Endodermal cell (in vitro differentiated cells): ENCODE measurements at regions not wholly inside any gene's neighbourhood (a gene's known extent, or its start where the extent isn't known, plus 50 kb on each side); places are given as distances from the start of the nearest gene placed in this dataset.
A peak's percentile ranks its signal among the peaks of the same experiment; 100 is the strongest.

Experiments used
- DNase-seq: peaks from one replicate; pipeline ENCODE4 v3.0.0-alpha.2; 2017
- H3K27ac ChIP-seq: 2 replicates; pipeline ENCODE4 v1.5.1; 2013; ENCODE audit warnings: mild to moderate bottlenecking, low read depth, low read length, moderate library complexity
- H3K27me3 ChIP-seq: 2 replicates; pipeline ENCODE4 v1.6.1; 2013; ENCODE audit warnings: mild to moderate bottlenecking, low read length, moderate library complexity; ENCODE audit not compliant: insufficient read depth, control insufficient read depth, poor library complexity, severe bottlenecking
- H3K36me3 ChIP-seq: 2 replicates; pipeline ENCODE4 v1.7.0; 2013; ENCODE audit warnings: mild to moderate bottlenecking, low read length, moderate library complexity; ENCODE audit not compliant: control insufficient read depth, insufficient read depth
- H3K4me1 ChIP-seq: one replicate; pipeline ENCODE4 v1.7.0; 2013; ENCODE audit warnings: low read length; ENCODE audit not compliant: control insufficient read depth, insufficient read depth
- H3K4me3 ChIP-seq: 2 replicates; pipeline ENCODE4 v1.5.1; 2013; ENCODE audit warnings: mild to moderate bottlenecking, low read length, moderate library complexity
- H3K9ac ChIP-seq: 2 replicates; pipeline ENCODE4 v1.6.1; 2013; ENCODE audit warnings: mild to moderate bottlenecking, low read length, moderate library complexity; ENCODE audit not compliant: poor library complexity, severe bottlenecking; ENCODE audit errors: extremely low read depth
- H3K9me3 ChIP-seq: 2 replicates; pipeline ENCODE4 v1.6.1; 2013; ENCODE audit warnings: mild to moderate bottlenecking, low read length, moderate library complexity; ENCODE audit not compliant: control insufficient read depth
- H3K27ac Mint-ChIP-seq: 2 replicates; pipeline ENCODE4 v1.8.0; 2020; ENCODE audit warnings: mixed read lengths
- H3K27me3 Mint-ChIP-seq: 2 replicates; pipeline ENCODE4 v1.8.0; 2021; ENCODE audit warnings: mild to moderate bottlenecking, mixed read lengths; ENCODE audit not compliant: insufficient read depth
- H3K36me3 Mint-ChIP-seq: 2 replicates; pipeline ENCODE4 v1.8.0; 2020; ENCODE audit warnings: low read depth, mixed read lengths
- H3K4me1 Mint-ChIP-seq: 2 replicates; pipeline ENCODE4 v1.8.0; 2020; ENCODE audit warnings: mixed read lengths
- H3K4me3 Mint-ChIP-seq: 2 replicates; pipeline ENCODE4 v1.8.0; 2020; ENCODE audit warnings: mild to moderate bottlenecking, moderate library complexity, mixed read lengths
- H3K9me3 Mint-ChIP-seq: 2 replicates; pipeline ENCODE4 v1.8.0; 2020; ENCODE audit warnings: mild to moderate bottlenecking, mixed read lengths
- WGBS, 2 experiments: methylation state at CpG; one replicate each; pipeline versions ENCODE4 v1.1.5 to v1.1.7; 2013; ENCODE audit warnings: missing lambda C conversion rate in 2 of 2, mixed read lengths in 1 of 2; ENCODE audit not compliant: insufficient coverage in 1 of 2, insufficient read length in 1 of 2; 5-methylcytosine and 5-hydroxymethylcytosine counted together
- TF ChIP-seq, protein P1 (sequence below): fragments of 200-600 bp; sonication (generic); conservative IDR thresholded peaks from 2 replicates; pipeline ENCODE4 v1.5.0; 2021; ENCODE audit warnings: antibody characterized with exemption, mild to moderate bottlenecking

DNA sequence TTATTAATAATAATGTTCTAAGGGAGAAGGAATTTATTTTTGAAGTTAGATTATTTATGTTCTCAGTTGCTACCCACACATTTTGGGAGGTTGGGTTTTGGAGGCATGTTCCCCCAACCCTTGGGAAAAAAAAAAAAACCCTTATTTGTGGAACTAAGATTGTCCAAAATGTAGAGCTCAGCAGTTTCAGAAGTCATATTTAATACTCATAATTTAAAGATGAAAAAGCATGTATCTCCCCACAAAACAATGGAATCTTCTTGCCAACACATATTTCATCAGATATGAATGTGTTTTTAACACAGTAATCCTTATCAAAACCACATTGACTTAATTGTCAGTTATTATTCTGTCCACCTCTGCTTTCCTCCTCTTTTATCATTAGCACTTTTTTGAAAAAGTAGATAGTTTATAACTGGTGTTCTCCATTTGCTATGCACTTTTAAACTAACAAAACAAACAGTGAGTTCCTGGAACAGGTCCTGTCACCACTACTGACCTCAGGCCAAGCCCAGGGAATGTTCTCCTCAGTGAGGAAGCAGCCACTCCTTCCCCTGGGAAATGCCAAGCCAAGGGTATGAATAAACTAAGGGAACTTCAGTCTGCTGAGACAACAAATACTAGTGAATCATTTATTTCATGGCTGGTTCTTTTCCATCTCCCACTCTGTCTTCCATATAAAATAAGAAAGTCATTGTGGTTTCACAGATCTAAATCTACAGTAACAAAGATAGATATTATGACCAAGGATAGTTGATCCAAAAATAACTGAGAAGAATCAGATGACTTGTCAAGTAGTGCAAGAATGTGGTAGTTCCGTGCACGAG, 414.4 kb upstream of the ALCAM start:
- Histone ChIP-seq H3K9me3 (no peaks in the 10 kb centered on the region), H3K27me3 (no peaks in the 10 kb centered on the region), H3K36me3 (no peaks in the 10 kb centered on the region), H3K9ac (no peak overlapping the region), H3K4me1 (no peaks in the 10 kb centered on the region), H3K27ac (no peak overlapping the region), H3K4me3 (no peak overlapping the region)
- no peak overlapping the region for H3K27ac Mint-ChIP-seq
- H3K4me3 Mint-ChIP-seq, result no peak overlapping the region
- DNase-seq, result no peak
- H3K36me3 Mint-ChIP-seq, result no peaks in the 10 kb centered on the region
- WGBS, 2 experiments, result 92 to 100% methylated on average over 2 of the region's 2 CpGs
- TF ChIP-seq, protein P1, sequence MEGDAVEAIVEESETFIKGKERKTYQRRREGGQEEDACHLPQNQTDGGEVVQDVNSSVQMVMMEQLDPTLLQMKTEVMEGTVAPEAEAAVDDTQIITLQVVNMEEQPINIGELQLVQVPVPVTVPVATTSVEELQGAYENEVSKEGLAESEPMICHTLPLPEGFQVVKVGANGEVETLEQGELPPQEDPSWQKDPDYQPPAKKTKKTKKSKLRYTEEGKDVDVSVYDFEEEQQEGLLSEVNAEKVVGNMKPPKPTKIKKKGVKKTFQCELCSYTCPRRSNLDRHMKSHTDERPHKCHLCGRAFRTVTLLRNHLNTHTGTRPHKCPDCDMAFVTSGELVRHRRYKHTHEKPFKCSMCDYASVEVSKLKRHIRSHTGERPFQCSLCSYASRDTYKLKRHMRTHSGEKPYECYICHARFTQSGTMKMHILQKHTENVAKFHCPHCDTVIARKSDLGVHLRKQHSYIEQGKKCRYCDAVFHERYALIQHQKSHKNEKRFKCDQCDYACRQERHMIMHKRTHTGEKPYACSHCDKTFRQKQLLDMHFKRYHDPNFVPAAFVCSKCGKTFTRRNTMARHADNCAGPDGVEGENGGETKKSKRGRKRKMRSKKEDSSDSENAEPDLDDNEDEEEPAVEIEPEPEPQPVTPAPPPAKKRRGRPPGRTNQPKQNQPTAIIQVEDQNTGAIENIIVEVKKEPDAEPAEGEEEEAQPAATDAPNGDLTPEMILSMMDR, result no peak
- H3K4me1 Mint-ChIP-seq, result no peaks in the 10 kb centered on the region
- no peaks in the 10 kb centered on the region for H3K27me3 Mint-ChIP-seq
- no peaks in the 10 kb centered on the region for H3K9me3 Mint-ChIP-seq

DNA sequence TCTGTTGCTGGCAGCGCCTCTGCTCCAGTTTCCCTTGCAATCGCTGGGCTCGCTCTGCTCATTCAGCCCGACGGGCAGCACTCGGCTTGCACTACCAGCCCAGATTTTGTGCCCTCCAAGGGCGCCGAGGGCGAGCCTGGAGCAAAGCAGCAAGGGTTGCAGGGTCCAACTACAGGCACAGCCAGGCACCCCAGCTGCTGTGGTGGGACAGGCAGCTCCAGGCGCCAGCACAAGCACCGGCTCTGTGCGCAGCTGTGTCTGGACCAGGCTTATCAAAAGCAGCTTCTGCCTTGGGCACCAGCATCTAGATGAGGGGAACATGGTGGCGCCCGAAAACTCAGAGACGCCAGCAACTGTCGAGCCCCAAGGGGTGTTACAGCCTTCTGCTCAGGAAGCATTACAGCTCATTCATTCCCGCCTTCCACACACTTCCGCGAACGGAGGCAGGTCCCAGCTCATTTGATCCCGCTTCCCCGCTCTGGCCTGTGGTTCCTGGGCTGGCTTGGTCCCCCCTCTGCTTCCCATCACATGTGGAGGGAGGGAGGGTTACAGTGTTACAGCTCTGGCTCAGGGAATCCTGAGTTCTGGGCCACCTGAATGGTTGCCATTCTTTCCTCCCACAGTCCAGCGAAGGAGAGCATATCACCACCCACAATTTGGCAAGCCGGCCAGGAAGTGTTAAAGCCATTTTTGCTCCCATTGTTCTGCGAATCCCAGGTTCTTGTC, 409.9 kb upstream of the ALCAM start:
- peak; percentile 52 for DNase-seq
- no peak overlapping the region for H3K9ac ChIP-seq
- H3K27ac ChIP-seq, result no peak overlapping the region
- no peak overlapping the region for H3K27ac Mint-ChIP-seq
- TF ChIP-seq, protein P1, result no peak
- H3K4me3 ChIP-seq, result no peak overlapping the region
- H3K9me3 ChIP-seq, result no peaks in the 10 kb centered on the region
- peaks cover 13% of the 10 kb centered on the region for H3K4me1 Mint-ChIP-seq
- H3K27me3 ChIP-seq, result no peaks in the 10 kb centered on the region
- no peaks in the 10 kb centered on the region for H3K27me3 Mint-ChIP-seq
- no peak overlapping the region for H3K4me3 Mint-ChIP-seq
- 94 to 95% methylated on average over 10 to 25 of the region's 25 CpGs for WGBS, 2 experiments
- no peaks in the 10 kb centered on the region for H3K36me3 ChIP-seq
- H3K9me3 Mint-ChIP-seq, result no peaks in the 10 kb centered on the region
- no peaks in the 10 kb centered on the region for H3K36me3 Mint-ChIP-seq
- no peaks in the 10 kb centered on the region for H3K4me1 ChIP-seq

GRCh38 chr3:104960579-104960978, 406.1 kb upstream of the ALCAM start:
- no peak for DNase-seq
- Histone ChIP-seq H3K36me3 (no peaks in the 10 kb centered on the region), H3K27me3 (no peaks in the 10 kb centered on the region), H3K27ac (no peak overlapping the region), H3K4me3 (no peak overlapping the region), H3K9ac (no peak overlapping the region), H3K4me1 (no peaks in the 10 kb centered on the region), H3K9me3 (no peaks in the 10 kb centered on the region)
- Mint-ChIP-seq H3K27ac (no peak overlapping the region), H3K4me3 (no peak overlapping the region), H3K9me3 (no peaks in the 10 kb centered on the region), H3K36me3 (no peaks in the 10 kb centered on the region), H3K27me3 (no peaks in the 10 kb centered on the region), H3K4me1 (peaks cover 18% of the 10 kb centered on the region)
- WGBS, 2 experiments, result 79 to 100% methylated on average over 1 of the region's 2 CpGs
- TF ChIP-seq, protein P1, result no peak
